ENCODE measurements at regions not wholly inside any gene's neighbourhood (a gene's known extent, or its start where the extent isn't known, plus 50 kb on each side); places are given as distances from the start of the nearest gene placed in this dataset.
"Not testable (repeated sequence)": the region's sequence is repeated elsewhere in the genome, so short reads cannot be mapped to it uniquely, and the experiment has no call there.

- Histone ChIP-seq H3K27me3 (ENCODE audit: insufficient read depth, poor library complexity, severe bottlenecking) (no peaks in the 10 kb centered on the region), H3K36me3 (ENCODE audit: low read depth) (no peaks in the 10 kb centered on the region), H3K4me1 (ENCODE audit: insufficient read depth, poor library complexity, severe bottlenecking) (no peaks in the 10 kb centered on the region), H3K4me3 (ENCODE audit: severe bottlenecking) (no peak overlapping the region), H3K27ac (ENCODE audit: poor library complexity, severe bottlenecking) (no peak overlapping the region), H3K9me3 (ENCODE audit: severe bottlenecking) (no peaks in the 10 kb centered on the region)
- DNase-seq (ENCODE audit: low spot score), result no peak
- TF ChIP-seq CTCF (IDR thresholded peaks at IDR 0.05; ENCODE audit: poor library complexity, severe bottlenecking), result no peak
- no peak for ATAC-seq (ENCODE audit: low read depth)
These were observed 1019.4 kb downstream of the KCNMA1 start for GRCh38 chr10:76618171-76618570.

GRCh38 chr10:76616666-76617065 is 1020.9 kb downstream of the KCNMA1 start:
- H3K27me3 ChIP-seq (ENCODE audit: insufficient read depth, poor library complexity, severe bottlenecking); ATAC-seq (ENCODE audit: low read depth); H3K4me1 ChIP-seq (ENCODE audit: insufficient read depth, poor library complexity, severe bottlenecking); H3K9me3 ChIP-seq (ENCODE audit: severe bottlenecking); H3K4me3 ChIP-seq (ENCODE audit: severe bottlenecking); H3K27ac ChIP-seq (ENCODE audit: poor library complexity, severe bottlenecking); DNase-seq (ENCODE audit: low spot score); H3K36me3 ChIP-seq (ENCODE audit: low read depth): not testable (repeated sequence)

GRCh38 chr10:76615049-76615448 is 1022.6 kb downstream of the KCNMA1 start:
- Histone ChIP-seq H3K27ac (ENCODE audit: poor library complexity, severe bottlenecking) (no peak overlapping the region), H3K36me3 (ENCODE audit: low read depth) (no peaks in the 10 kb centered on the region), H3K4me3 (ENCODE audit: severe bottlenecking) (no peak overlapping the region), H3K4me1 (ENCODE audit: insufficient read depth, poor library complexity, severe bottlenecking) (no peaks in the 10 kb centered on the region), H3K9me3 (ENCODE audit: severe bottlenecking) (no peaks in the 10 kb centered on the region), H3K27me3 (ENCODE audit: insufficient read depth, poor library complexity, severe bottlenecking) (no peaks in the 10 kb centered on the region)
- no peak for TF ChIP-seq CTCF (IDR thresholded peaks at IDR 0.05; ENCODE audit: poor library complexity, severe bottlenecking)
- ATAC-seq (ENCODE audit: low read depth), result no peak
- no peak for DNase-seq (ENCODE audit: low spot score)

Measured in RWPE2 (cell line).